ENCODE measurements at regions not wholly inside any gene's neighbourhood (a gene's known extent, or its start where the extent isn't known, plus 50 kb on each side); places are given as distances from the start of the nearest gene placed in this dataset.
"Not testable (repeated sequence)": the region's sequence is repeated elsewhere in the genome, so short reads cannot be mapped to it uniquely, and the experiment has no call there.

- no peak for DNase-seq
- Histone ChIP-seq H3K27me3 (ENCODE audit: insufficient read depth, low read depth, severe bottlenecking) (no peaks in the 10 kb centered on the region), H3K9me3 (ENCODE audit: severe bottlenecking) (no peaks in the 10 kb centered on the region), H3K4me3 (ENCODE audit: low read depth, low read length) (no peak overlapping the region), H3K36me3 (no peaks in the 10 kb centered on the region), H3K27ac (no peak overlapping the region)
- no peak for TF ChIP-seq CTCF (IDR thresholded peaks at IDR 0.05; ENCODE audit: low read depth, low read length)
These were observed 366.1 kb upstream of the ANKRD30A start for GRCh38 chr10:36759141-36759805.

- Histone ChIP-seq H3K27me3 (ENCODE audit: insufficient read depth, low read depth, severe bottlenecking) (no peaks in the 10 kb centered on the region), H3K4me3 (ENCODE audit: low read depth, low read length) (no peak overlapping the region), H3K9me3 (ENCODE audit: severe bottlenecking) (no peaks in the 10 kb centered on the region), H3K36me3 (no peaks in the 10 kb centered on the region), H3K27ac (no peak overlapping the region)
- no peak for TF ChIP-seq CTCF (IDR thresholded peaks at IDR 0.05; ENCODE audit: low read depth, low read length)
- no peak for DNase-seq
These were observed 377.1 kb upstream of the ANKRD30A start for GRCh38 chr10:36748128-36748871.

- DNase-seq = no peak
- H3K9me3 ChIP-seq (ENCODE audit: severe bottlenecking) = no peaks in the 10 kb centered on the region
- no peak overlapping the region for H3K4me3 ChIP-seq (ENCODE audit: low read depth, low read length)
- H3K36me3 ChIP-seq = no peaks in the 10 kb centered on the region
- no peak overlapping the region for H3K27ac ChIP-seq
- H3K27me3 ChIP-seq (ENCODE audit: insufficient read depth, low read depth, severe bottlenecking) = no peaks in the 10 kb centered on the region
- TF ChIP-seq CTCF (IDR thresholded peaks at IDR 0.05; ENCODE audit: low read depth, low read length) = no peak
These were observed 385.4 kb upstream of the ANKRD30A start for GRCh38 chr10:36739884-36740445.

- Histone ChIP-seq H3K27me3 (ENCODE audit: insufficient read depth, low read depth, severe bottlenecking) (no peaks in the 10 kb centered on the region), H3K9me3 (ENCODE audit: severe bottlenecking) (no peaks in the 10 kb centered on the region), H3K36me3 (no peaks in the 10 kb centered on the region), H3K4me3 (ENCODE audit: low read depth, low read length) (no peak overlapping the region), H3K27ac (no peak overlapping the region)
- DNase-seq = no peak
- no peak for TF ChIP-seq CTCF (IDR thresholded peaks at IDR 0.05; ENCODE audit: low read depth, low read length)
These were observed 386.5 kb upstream of the ANKRD30A start for GRCh38 chr10:36738738-36739431.

GRCh38 chr10:36736311-36736710 lies 389.1 kb upstream of the ANKRD30A start:
- H3K4me3 ChIP-seq (ENCODE audit: low read depth, low read length) = no peak overlapping the region
- TF ChIP-seq CTCF (IDR thresholded peaks at IDR 0.05; ENCODE audit: low read depth, low read length) = no peak
- H3K9me3 ChIP-seq (ENCODE audit: severe bottlenecking) = no peaks in the 10 kb centered on the region
- no peak for DNase-seq
- no peaks in the 10 kb centered on the region for H3K36me3 ChIP-seq
- H3K27me3 ChIP-seq (ENCODE audit: insufficient read depth, low read depth, severe bottlenecking) = no peaks in the 10 kb centered on the region
- H3K27ac ChIP-seq = no peak overlapping the region

GRCh38 chr10:36734590-36734989 lies 390.8 kb upstream of the ANKRD30A start:
- not testable (repeated sequence) for H3K27me3 ChIP-seq (ENCODE audit: insufficient read depth, low read depth, severe bottlenecking); DNase-seq; H3K27ac ChIP-seq; H3K9me3 ChIP-seq (ENCODE audit: severe bottlenecking); H3K4me3 ChIP-seq (ENCODE audit: low read depth, low read length); H3K36me3 ChIP-seq
